Transverse colon (tissue), 4 donors: ENCODE measurements at regions not wholly inside any gene's neighbourhood (a gene's known extent, or its start where the extent isn't known, plus 50 kb on each side); places are given as distances from the start of the nearest gene placed in this dataset.

Experiments
- DNase-seq: peaks from one replicate; pipeline ENCODE4 v3.0.0-alpha.2; 2019
- H3K27ac ChIP-seq, 4 donors: fragments of 200-600 bp; sonication (generic); 2 replicates each; pipeline ENCODE4 v1.5.1; 2016 to 2018; ENCODE audit warnings: inconsistent platforms in 4 of 4
- H3K27me3 ChIP-seq: fragments of 200-600 bp; sonication (generic); 2 replicates; pipeline ENCODE4 v1.5.1; 2017; ENCODE audit warnings: inconsistent platforms
- H3K36me3 ChIP-seq, 4 donors: fragments of 200-600 bp; sonication (generic); 2 replicates each; pipeline ENCODE4 v1.5.1; 2017 to 2019; ENCODE audit warnings: inconsistent platforms in 4 of 4
- H3K4me1 ChIP-seq, 4 donors: fragments of 200-600 bp; sonication (generic); 2 replicates each; pipeline ENCODE4 v1.5.1; 2017 to 2020; ENCODE audit warnings: inconsistent platforms in 4 of 4
- H3K4me3 ChIP-seq, 4 donors: fragments of 200-600 bp; sonication (generic); 1 replicate in 1 of 4; 2 replicates in 3 of 4; pipeline versions ENCODE4 v1.5.1 to v1.6.1; 2017 to 2019; ENCODE audit warnings: inconsistent platforms in 4 of 4
- H3K9me3 ChIP-seq, 2 donors: fragments of 200-600 bp; sonication (generic); 2 replicates each; pipeline ENCODE4 v1.5.1; 2017 to 2019; ENCODE audit warnings: inconsistent platforms in 2 of 2
- CTCF ChIP-seq, 5 experiments: fragments of 200-600 bp in 3 of 5; fragments of 450-650 bp in 2 of 5; sonication (generic) in 3 of 5; IDR thresholded peaks; 1 replicate in 2 of 5; 2 replicates in 3 of 5; pipeline ENCODE4 v1.5.1; 2016 to 2017; ENCODE audit warnings: antibody characterized with exemption in 5 of 5, inconsistent platforms in 3 of 5, mild to moderate bottlenecking in 2 of 5, moderate library complexity in 1 of 5
- EP300 ChIP-seq: sonication (generic); formaldehyde crosslinking; IDR thresholded peaks from one replicate; pipeline ENCODE4 v1.6.1; 2017; ENCODE audit warnings: antibody characterized with exemption, low read depth
- POLR2A ChIP-seq: fragments of 450-650 bp; IDR thresholded peaks from one replicate; pipeline ENCODE4 v1.6.1; 2016; ENCODE audit warnings: antibody characterized with exemption, mild to moderate bottlenecking, moderate library complexity
- POLR2AphosphoS5 ChIP-seq, 3 donors: sonication (generic); formaldehyde crosslinking; IDR thresholded peaks; one replicate each; pipeline ENCODE4 v1.6.1; 2016; ENCODE audit warnings: antibody characterized with exemption in 3 of 3
- WGBS, 2 donors: methylation state at CpG; one replicate each; pipeline ENCODE4 v1.1.5; 2018; ENCODE audit warnings: low coverage in 1 of 2; 5-methylcytosine and 5-hydroxymethylcytosine counted together
- in situ Hi-C, 4 donors: fragments of 200-750 bp; cut with MboI; loops; one replicate each; pipeline versions ENCODE4 v1.15.0 to v1.15.1; 2017; ENCODE audit warnings: low sequenced_read_pairs in 3 of 4, low pct_ligation_motif_present in 1 of 4, low pct_unique_long_range_greater_than_20kb in 1 of 4
- intact Hi-C: fragments of 100-400 bp; cut with DNase I; formaldehyde crosslinking; loops from one replicate; pipeline ENCODE4 v1.15.1; 2023; ENCODE audit warnings: low total_unique reads

GRCh38 chr12:105907982-105908381 is 230.8 kb downstream of the NUAK1 start:
- in situ Hi-C loops, result no loop called here
- Histone ChIP-seq H3K27ac (no peak overlapping the region), H3K36me3 (no peaks in the 10 kb centered on the region), H3K4me1 (no peaks in the 10 kb centered on the region), H3K9me3 (no peaks in the 10 kb centered on the region), H3K27me3 (no peaks in the 10 kb centered on the region), H3K4me3 (no peak overlapping the region)
- intact Hi-C loops, result no loop called here
- no peak for DNase-seq
- TF ChIP-seq CTCF (IDR thresholded peaks at IDR 0.05), result no peak
- no peak for TF ChIP-seq POLR2AphosphoS5 (IDR thresholded peaks at IDR 0.05)
- TF ChIP-seq EP300, result no peak
- TF ChIP-seq POLR2A, result no peak
- 62 to 100% methylated on average over 1 to 2 of the region's 2 CpGs for WGBS, 2 donors

GRCh38 chr12:105910030-105910429 is 228.7 kb downstream of the NUAK1 start:
- H3K4me1 ChIP-seq, result no peaks in the 10 kb centered on the region
- 94 to 100% methylated on average over 2 to 3 of the region's 3 CpGs for WGBS, 2 donors
- H3K9me3 ChIP-seq, result no peaks in the 10 kb centered on the region
- in situ Hi-C loops (no loop called here), intact Hi-C loops (no loop called here)
- H3K36me3 ChIP-seq, result no peaks in the 10 kb centered on the region
- no peaks in the 10 kb centered on the region for H3K27me3 ChIP-seq
- DNase-seq, result no peak
- H3K4me3 ChIP-seq, result no peak overlapping the region
- H3K27ac ChIP-seq, result no peak overlapping the region
- no peak for TF ChIP-seq EP300
- no peak for TF ChIP-seq POLR2AphosphoS5 (IDR thresholded peaks at IDR 0.05)
- TF ChIP-seq CTCF (IDR thresholded peaks at IDR 0.05), result no peak
- TF ChIP-seq POLR2A, result no peak

GRCh38 chr12:105911966-105912365 is 226.8 kb downstream of the NUAK1 start:
- DNase-seq, result no peak
- H3K9me3 ChIP-seq, result no peaks in the 10 kb centered on the region
- no peak overlapping the region for H3K4me3 ChIP-seq
- no peak overlapping the region for H3K27ac ChIP-seq
- in situ Hi-C loops (no loop called here), intact Hi-C loops (no loop called here)
- H3K4me1 ChIP-seq, result no peaks in the 10 kb centered on the region
- TF ChIP-seq POLR2A, result no peak
- no peak for TF ChIP-seq POLR2AphosphoS5 (IDR thresholded peaks at IDR 0.05)
- TF ChIP-seq EP300, result no peak
- TF ChIP-seq CTCF (IDR thresholded peaks at IDR 0.05), result no peak
- WGBS, 2 donors, result 45 to 81% methylated on average over 2 to 4 of the region's 4 CpGs
- no peaks in the 10 kb centered on the region for H3K27me3 ChIP-seq
- H3K36me3 ChIP-seq, result no peaks in the 10 kb centered on the region

GRCh38 chr12:105912882-105913678 is 225.7 kb downstream of the NUAK1 start:
- H3K4me3 ChIP-seq, result no peak overlapping the region
- H3K9me3 ChIP-seq, result no peaks in the 10 kb centered on the region
- intact Hi-C loops, result no loop called here
- no peak overlapping the region for H3K27ac ChIP-seq
- H3K27me3 ChIP-seq, result no peaks in the 10 kb centered on the region
- DNase-seq, result no peak
- no peak for TF ChIP-seq POLR2AphosphoS5 (IDR thresholded peaks at IDR 0.05)
- TF ChIP-seq CTCF (IDR thresholded peaks at IDR 0.05), result no peak
- no peak for TF ChIP-seq EP300
- no peak for TF ChIP-seq POLR2A
- H3K4me1 ChIP-seq, result no peaks in the 10 kb centered on the region
- in situ Hi-C loops, result no loop called here
- H3K36me3 ChIP-seq, result no peaks in the 10 kb centered on the region
- WGBS, 2 donors, result 71% methylated on average over 9 of the region's 9 CpGs
